SK-N-SH treated with all-trans-retinoic acid at 6 μM for 48 hours (cell line): ENCODE measurements at regions not wholly inside any gene's neighbourhood (a gene's known extent, or its start where the extent isn't known, plus 50 kb on each side); places are given as distances from the start of the nearest gene placed in this dataset.

Source experiments
- ATAC-seq: fragments of 200-7000 bp; cut with Tn5 transposase; 3 replicates; pipeline ENCODE4 v1.9.1; 2020; ENCODE audit warnings: mild to moderate bottlenecking, moderate library complexity
- ARNTL ChIP-seq: fragments of 450-650 bp; formaldehyde crosslinking; IDR thresholded peaks from 2 replicates; pipeline ENCODE4 v1.5.0; 2020; ENCODE audit warnings: low read depth, mild to moderate bottlenecking, moderate library complexity, borderline replicate concordance
- ESRRG ChIP-seq: fragments of 250-450 bp; sonication (Bioruptor Pico); IDR thresholded peaks from 2 replicates; pipeline ENCODE4 v1.6.1; 2021; ENCODE audit warnings: mild to moderate bottlenecking
- GLIS3 ChIP-seq: fragments of 250-450 bp; sonication (Bioruptor Pico); IDR thresholded peaks from 2 replicates; pipeline ENCODE4 v1.5.0; 2020; ENCODE audit warnings: mild to moderate bottlenecking, moderate library complexity
- ISL1 ChIP-seq: fragments of 250-450 bp; sonication (Bioruptor Pico); IDR thresholded peaks from 2 replicates; pipeline ENCODE4 v2.1.2; 2022; ENCODE audit warnings: mild to moderate bottlenecking, moderate library complexity
- OSR1 ChIP-seq: fragments of 250-450 bp; sonication (Bioruptor Pico); IDR thresholded peaks from 2 replicates; pipeline ENCODE4 v1.8.0; 2022; ENCODE audit warnings: moderate library complexity, mild to moderate bottlenecking, inconsistent platforms
- PPARA ChIP-seq: fragments of 250-450 bp; sonication (Bioruptor Pico); IDR thresholded peaks from 2 replicates; pipeline ENCODE4 v1.5.0; 2020; ENCODE audit warnings: mild to moderate bottlenecking, borderline replicate concordance
- RARB ChIP-seq: fragments of 250-450 bp; sonication (Bioruptor Pico); IDR thresholded peaks from 2 replicates; pipeline ENCODE4 v1.8.0; 2021; ENCODE audit warnings: mild to moderate bottlenecking, moderate library complexity
- SNAI2 ChIP-seq: fragments of 250-450 bp; sonication (Bioruptor Pico); IDR thresholded peaks from 2 replicates; pipeline ENCODE4 v1.5.0; 2020; ENCODE audit warnings: mild to moderate bottlenecking, moderate library complexity
- TOX ChIP-seq: fragments of 250-450 bp; sonication (Bioruptor Pico); IDR thresholded peaks from 2 replicates; pipeline ENCODE4 v1.8.0; 2021; ENCODE audit warnings: mild to moderate bottlenecking, moderate library complexity, borderline replicate concordance
- ZC3H10 ChIP-seq: fragments of 250-450 bp; sonication (Bioruptor Pico); IDR thresholded peaks from 2 replicates; pipeline ENCODE4 v1.5.1; 2021; ENCODE audit warnings: mild to moderate bottlenecking, moderate library complexity
- ZFP3 ChIP-seq: fragments of 250-450 bp; sonication (Bioruptor Pico); IDR thresholded peaks from 2 replicates; pipeline ENCODE4 v1.5.0; 2020; ENCODE audit warnings: mild to moderate bottlenecking, moderate library complexity
- ZFP30 ChIP-seq: fragments of 450-650 bp; formaldehyde crosslinking; IDR thresholded peaks from 2 replicates; pipeline ENCODE4 v1.5.0; 2022; ENCODE audit warnings: mild to moderate bottlenecking, moderate library complexity
- ZNF565 ChIP-seq: fragments of 450-650 bp; formaldehyde crosslinking; conservative IDR thresholded peaks from 2 replicates; pipeline ENCODE4 v1.5.0; 2020; ENCODE audit warnings: low read depth, mild to moderate bottlenecking, moderate library complexity
- ZNF70 ChIP-seq: fragments of 450-650 bp; formaldehyde crosslinking; IDR thresholded peaks from 2 replicates; pipeline ENCODE4 v1.5.0; 2020; ENCODE audit warnings: mild to moderate bottlenecking, moderate library complexity
- TF ChIP-seq, protein P1 (sequence below): fragments of 250-450 bp; sonication (Bioruptor Pico); IDR thresholded peaks from 2 replicates; pipeline ENCODE4 v1.5.1; 2021; ENCODE audit warnings: mild to moderate bottlenecking, moderate library complexity
- TF ChIP-seq, protein P2 (sequence below): fragments of 250-450 bp; sonication (Bioruptor Pico); IDR thresholded peaks from 2 replicates; pipeline ENCODE4 v1.5.0; 2020; ENCODE audit warnings: mild to moderate bottlenecking, moderate library complexity
- TF ChIP-seq, protein P3 (sequence below): fragments of 250-450 bp; sonication (Bioruptor Pico); IDR thresholded peaks from 2 replicates; pipeline ENCODE4 v1.5.1; 2020; ENCODE audit warnings: low read depth, mild to moderate bottlenecking, moderate library complexity
- TF ChIP-seq, protein P4 (sequence below): fragments of 250-450 bp; sonication (Bioruptor Pico); IDR thresholded peaks from 2 replicates; pipeline ENCODE4 v1.8.0; 2021; ENCODE audit warnings: low read depth, mild to moderate bottlenecking, moderate library complexity, borderline replicate concordance

DNA sequence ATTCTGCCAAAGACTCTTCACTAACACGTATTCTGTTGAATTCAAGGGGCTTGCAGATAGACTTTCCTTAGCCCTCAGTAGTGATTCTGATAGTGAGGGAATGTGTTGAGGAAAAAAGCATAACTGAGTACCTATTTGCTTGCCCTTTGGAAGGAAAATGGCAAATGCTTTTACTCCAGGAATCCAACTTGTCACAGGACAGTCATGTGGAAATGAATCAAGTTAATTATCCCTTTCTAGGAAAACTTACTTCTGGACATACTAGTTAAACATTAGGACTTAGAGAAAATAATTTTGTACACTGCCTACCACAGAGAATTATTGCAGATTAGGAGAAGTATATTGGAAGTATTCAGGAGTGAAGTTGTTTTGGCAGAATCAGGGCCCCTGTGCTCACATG is 148.9 kb upstream of the SLC13A1 start:
- no peak for ATAC-seq
- TF ChIP-seq ARNTL (CRISPR knock-in tag) (no peak), SNAI2 (CRISPR knock-in tag) (no peak), ZFP30 (no peak), PPARA (no peak), RARB (CRISPR knock-in tag) (no peak), ZNF70 (CRISPR knock-in tag) (no peak), TOX (no peak), ZC3H10 (CRISPR knock-in tag) (no peak)
- TF ChIP-seq, protein P1, sequence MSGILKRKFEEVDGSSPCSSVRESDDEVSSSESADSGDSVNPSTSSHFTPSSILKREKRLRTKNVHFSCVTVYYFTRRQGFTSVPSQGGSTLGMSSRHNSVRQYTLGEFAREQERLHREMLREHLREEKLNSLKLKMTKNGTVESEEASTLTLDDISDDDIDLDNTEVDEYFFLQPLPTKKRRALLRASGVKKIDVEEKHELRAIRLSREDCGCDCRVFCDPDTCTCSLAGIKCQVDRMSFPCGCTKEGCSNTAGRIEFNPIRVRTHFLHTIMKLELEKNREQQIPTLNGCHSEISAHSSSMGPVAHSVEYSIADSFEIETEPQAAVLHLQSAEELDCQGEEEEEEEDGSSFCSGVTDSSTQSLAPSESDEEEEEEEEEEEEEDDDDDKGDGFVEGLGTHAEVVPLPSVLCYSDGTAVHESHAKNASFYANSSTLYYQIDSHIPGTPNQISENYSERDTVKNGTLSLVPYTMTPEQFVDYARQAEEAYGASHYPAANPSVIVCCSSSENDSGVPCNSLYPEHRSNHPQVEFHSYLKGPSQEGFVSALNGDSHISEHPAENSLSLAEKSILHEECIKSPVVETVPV (CRISPR knock-in tag), result no peak
- TF ChIP-seq, protein P2, sequence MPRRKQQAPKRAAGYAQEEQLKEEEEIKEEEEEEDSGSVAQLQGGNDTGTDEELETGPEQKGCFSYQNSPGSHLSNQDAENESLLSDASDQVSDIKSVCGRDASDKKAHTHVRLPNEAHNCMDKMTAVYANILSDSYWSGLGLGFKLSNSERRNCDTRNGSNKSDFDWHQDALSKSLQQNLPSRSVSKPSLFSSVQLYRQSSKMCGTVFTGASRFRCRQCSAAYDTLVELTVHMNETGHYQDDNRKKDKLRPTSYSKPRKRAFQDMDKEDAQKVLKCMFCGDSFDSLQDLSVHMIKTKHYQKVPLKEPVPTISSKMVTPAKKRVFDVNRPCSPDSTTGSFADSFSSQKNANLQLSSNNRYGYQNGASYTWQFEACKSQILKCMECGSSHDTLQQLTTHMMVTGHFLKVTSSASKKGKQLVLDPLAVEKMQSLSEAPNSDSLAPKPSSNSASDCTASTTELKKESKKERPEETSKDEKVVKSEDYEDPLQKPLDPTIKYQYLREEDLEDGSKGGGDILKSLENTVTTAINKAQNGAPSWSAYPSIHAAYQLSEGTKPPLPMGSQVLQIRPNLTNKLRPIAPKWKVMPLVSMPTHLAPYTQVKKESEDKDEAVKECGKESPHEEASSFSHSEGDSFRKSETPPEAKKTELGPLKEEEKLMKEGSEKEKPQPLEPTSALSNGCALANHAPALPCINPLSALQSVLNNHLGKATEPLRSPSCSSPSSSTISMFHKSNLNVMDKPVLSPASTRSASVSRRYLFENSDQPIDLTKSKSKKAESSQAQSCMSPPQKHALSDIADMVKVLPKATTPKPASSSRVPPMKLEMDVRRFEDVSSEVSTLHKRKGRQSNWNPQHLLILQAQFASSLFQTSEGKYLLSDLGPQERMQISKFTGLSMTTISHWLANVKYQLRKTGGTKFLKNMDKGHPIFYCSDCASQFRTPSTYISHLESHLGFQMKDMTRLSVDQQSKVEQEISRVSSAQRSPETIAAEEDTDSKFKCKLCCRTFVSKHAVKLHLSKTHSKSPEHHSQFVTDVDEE, result no peak

DNA sequence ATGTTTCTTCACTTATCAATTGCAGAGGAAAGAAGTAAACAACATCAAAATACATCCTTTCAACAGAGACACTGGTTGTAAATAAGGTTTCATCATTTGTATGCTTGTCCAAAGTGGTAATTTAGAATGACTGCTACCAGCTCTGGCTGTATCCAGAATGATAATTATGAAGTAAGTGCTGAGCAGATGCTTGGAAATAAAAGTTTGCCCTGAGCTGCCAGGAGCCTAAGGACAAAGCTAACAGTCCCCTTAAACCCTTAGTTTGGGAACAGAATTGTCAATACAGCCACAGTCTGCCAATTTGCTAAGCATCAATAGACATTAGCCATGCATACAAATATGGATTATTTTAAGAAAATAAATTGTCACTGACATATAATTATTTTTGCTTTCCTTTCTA is 147.0 kb upstream of the SLC13A1 start:
- TF ChIP-seq ZFP3 (CRISPR knock-in tag) (no peak), RARB (CRISPR knock-in tag) (no peak), ARNTL (CRISPR knock-in tag) (no peak), ZNF70 (CRISPR knock-in tag) (no peak), ZNF565 (CRISPR knock-in tag) (no peak), ZFP30 (no peak), ZC3H10 (CRISPR knock-in tag) (no peak), SNAI2 (CRISPR knock-in tag) (no peak), ISL1 (CRISPR knock-in tag) (no peak)
- TF ChIP-seq, protein P3, sequence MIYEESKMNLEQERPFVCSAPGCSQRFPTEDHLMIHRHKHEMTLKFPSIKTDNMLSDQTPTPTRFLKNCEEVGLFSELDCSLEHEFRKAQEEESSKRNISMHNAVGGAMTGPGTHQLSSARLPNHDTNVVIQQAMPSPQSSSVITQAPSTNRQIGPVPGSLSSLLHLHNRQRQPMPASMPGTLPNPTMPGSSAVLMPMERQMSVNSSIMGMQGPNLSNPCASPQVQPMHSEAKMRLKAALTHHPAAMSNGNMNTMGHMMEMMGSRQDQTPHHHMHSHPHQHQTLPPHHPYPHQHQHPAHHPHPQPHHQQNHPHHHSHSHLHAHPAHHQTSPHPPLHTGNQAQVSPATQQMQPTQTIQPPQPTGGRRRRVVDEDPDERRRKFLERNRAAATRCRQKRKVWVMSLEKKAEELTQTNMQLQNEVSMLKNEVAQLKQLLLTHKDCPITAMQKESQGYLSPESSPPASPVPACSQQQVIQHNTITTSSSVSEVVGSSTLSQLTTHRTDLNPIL, result no peak
- TF ChIP-seq, protein P2, result no peak
- TF ChIP-seq, protein P4, sequence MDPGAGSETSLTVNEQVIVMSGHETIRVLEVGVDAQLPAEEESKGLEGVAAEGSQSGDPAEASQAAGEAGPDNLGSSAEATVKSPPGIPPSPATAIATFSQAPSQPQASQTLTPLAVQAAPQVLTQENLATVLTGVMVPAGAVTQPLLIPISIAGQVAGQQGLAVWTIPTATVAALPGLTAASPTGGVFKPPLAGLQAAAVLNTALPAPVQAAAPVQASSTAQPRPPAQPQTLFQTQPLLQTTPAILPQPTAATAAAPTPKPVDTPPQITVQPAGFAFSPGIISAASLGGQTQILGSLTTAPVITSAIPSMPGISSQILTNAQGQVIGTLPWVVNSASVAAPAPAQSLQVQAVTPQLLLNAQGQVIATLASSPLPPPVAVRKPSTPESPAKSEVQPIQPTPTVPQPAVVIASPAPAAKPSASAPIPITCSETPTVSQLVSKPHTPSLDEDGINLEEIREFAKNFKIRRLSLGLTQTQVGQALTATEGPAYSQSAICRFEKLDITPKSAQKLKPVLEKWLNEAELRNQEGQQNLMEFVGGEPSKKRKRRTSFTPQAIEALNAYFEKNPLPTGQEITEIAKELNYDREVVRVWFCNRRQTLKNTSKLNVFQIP (CRISPR knock-in tag), result no peak
- TF ChIP-seq, protein P1 (CRISPR knock-in tag), result no peak
- no peak for ATAC-seq

DNA sequence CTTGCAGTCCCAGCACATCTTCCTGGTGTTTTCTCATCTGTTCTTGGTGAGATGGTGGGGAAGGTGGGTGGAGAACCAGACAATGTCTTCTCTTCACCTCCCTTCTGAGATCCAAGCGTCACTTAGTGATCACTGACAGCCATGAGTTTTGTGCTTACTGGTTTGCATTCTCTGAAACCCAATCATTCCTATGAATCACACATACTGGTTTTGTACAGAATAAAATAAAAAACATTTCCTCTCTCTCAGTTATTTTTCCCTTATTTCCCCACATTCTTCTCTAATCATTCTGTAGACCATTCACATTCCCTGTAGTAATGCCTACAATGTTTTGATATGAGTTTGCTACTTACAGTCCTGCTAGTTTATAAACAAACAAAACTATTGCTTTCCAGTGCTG is 143.8 kb upstream of the SLC13A1 start:
- TF ChIP-seq, protein P3, result no peak
- TF ChIP-seq ZFP30, result no peak
- no peak for TF ChIP-seq ISL1 (CRISPR knock-in tag)
- no peak for TF ChIP-seq ESRRG
- TF ChIP-seq, protein P4 (CRISPR knock-in tag), result no peak
- no peak for TF ChIP-seq GLIS3
- no peak for TF ChIP-seq OSR1 (CRISPR knock-in tag)
- no peak for ATAC-seq
